SK-N-SH treated with all-trans-retinoic acid at 6 μM for 48 hours (cell line): ENCODE measurements at regions not wholly inside any gene's neighbourhood (a gene's known extent, or its start where the extent isn't known, plus 50 kb on each side); places are given as distances from the start of the nearest gene placed in this dataset.

Experiments
- ATAC-seq: fragments of 200-7000 bp; cut with Tn5 transposase; 3 replicates; pipeline ENCODE4 v1.9.1; 2020; ENCODE audit warnings: mild to moderate bottlenecking, moderate library complexity
- ARNTL ChIP-seq: fragments of 450-650 bp; formaldehyde crosslinking; IDR thresholded peaks from 2 replicates; pipeline ENCODE4 v1.5.0; 2020; ENCODE audit warnings: low read depth, mild to moderate bottlenecking, moderate library complexity, borderline replicate concordance
- BACH2 ChIP-seq: fragments of 250-450 bp; sonication (Bioruptor Pico); IDR thresholded peaks from 2 replicates; pipeline ENCODE4 v1.9.0; 2021; ENCODE audit warnings: mild to moderate bottlenecking, borderline replicate concordance
- CSDC2 ChIP-seq: fragments of 250-450 bp; sonication (Bioruptor Pico); IDR thresholded peaks from 2 replicates; pipeline ENCODE4 v1.5.0; 2020; ENCODE audit warnings: mild to moderate bottlenecking, moderate library complexity
- ESRRG ChIP-seq: fragments of 250-450 bp; sonication (Bioruptor Pico); IDR thresholded peaks from 2 replicates; pipeline ENCODE4 v1.6.1; 2021; ENCODE audit warnings: mild to moderate bottlenecking
- GLIS3 ChIP-seq: fragments of 250-450 bp; sonication (Bioruptor Pico); IDR thresholded peaks from 2 replicates; pipeline ENCODE4 v1.5.0; 2020; ENCODE audit warnings: mild to moderate bottlenecking, moderate library complexity
- ISL1 ChIP-seq: fragments of 250-450 bp; sonication (Bioruptor Pico); IDR thresholded peaks from 2 replicates; pipeline ENCODE4 v2.1.2; 2022; ENCODE audit warnings: mild to moderate bottlenecking, moderate library complexity
- OSR1 ChIP-seq: fragments of 250-450 bp; sonication (Bioruptor Pico); IDR thresholded peaks from 2 replicates; pipeline ENCODE4 v1.8.0; 2022; ENCODE audit warnings: moderate library complexity, mild to moderate bottlenecking, inconsistent platforms
- PPARA ChIP-seq: fragments of 250-450 bp; sonication (Bioruptor Pico); IDR thresholded peaks from 2 replicates; pipeline ENCODE4 v1.5.0; 2020; ENCODE audit warnings: mild to moderate bottlenecking, borderline replicate concordance
- RARB ChIP-seq: fragments of 250-450 bp; sonication (Bioruptor Pico); IDR thresholded peaks from 2 replicates; pipeline ENCODE4 v1.8.0; 2021; ENCODE audit warnings: mild to moderate bottlenecking, moderate library complexity
- SNAI2 ChIP-seq: fragments of 250-450 bp; sonication (Bioruptor Pico); IDR thresholded peaks from 2 replicates; pipeline ENCODE4 v1.5.0; 2020; ENCODE audit warnings: mild to moderate bottlenecking, moderate library complexity
- TCF4 ChIP-seq: fragments of 250-450 bp; sonication (Bioruptor Pico); IDR thresholded peaks from 2 replicates; pipeline ENCODE4 v1.8.0; 2021; ENCODE audit warnings: mild to moderate bottlenecking, moderate library complexity, borderline replicate concordance
- TOX ChIP-seq: fragments of 250-450 bp; sonication (Bioruptor Pico); IDR thresholded peaks from 2 replicates; pipeline ENCODE4 v1.8.0; 2021; ENCODE audit warnings: mild to moderate bottlenecking, moderate library complexity, borderline replicate concordance
- ZC3H10 ChIP-seq: fragments of 250-450 bp; sonication (Bioruptor Pico); IDR thresholded peaks from 2 replicates; pipeline ENCODE4 v1.5.1; 2021; ENCODE audit warnings: mild to moderate bottlenecking, moderate library complexity
- ZFP3 ChIP-seq: fragments of 250-450 bp; sonication (Bioruptor Pico); IDR thresholded peaks from 2 replicates; pipeline ENCODE4 v1.5.0; 2020; ENCODE audit warnings: mild to moderate bottlenecking, moderate library complexity
- ZFP30 ChIP-seq: fragments of 450-650 bp; formaldehyde crosslinking; IDR thresholded peaks from 2 replicates; pipeline ENCODE4 v1.5.0; 2022; ENCODE audit warnings: mild to moderate bottlenecking, moderate library complexity
- ZNF565 ChIP-seq: fragments of 450-650 bp; formaldehyde crosslinking; conservative IDR thresholded peaks from 2 replicates; pipeline ENCODE4 v1.5.0; 2020; ENCODE audit warnings: low read depth, mild to moderate bottlenecking, moderate library complexity
- ZNF70 ChIP-seq: fragments of 450-650 bp; formaldehyde crosslinking; IDR thresholded peaks from 2 replicates; pipeline ENCODE4 v1.5.0; 2020; ENCODE audit warnings: mild to moderate bottlenecking, moderate library complexity
- ZNF8 ChIP-seq: fragments of 450-650 bp; formaldehyde crosslinking; IDR thresholded peaks from 2 replicates; pipeline ENCODE4 v1.5.0; 2020; ENCODE audit warnings: mild to moderate bottlenecking, moderate library complexity
- TF ChIP-seq, protein P1 (sequence below): fragments of 250-450 bp; sonication (Bioruptor Pico); IDR thresholded peaks from 2 replicates; pipeline ENCODE4 v1.5.0; 2020; ENCODE audit warnings: mild to moderate bottlenecking, moderate library complexity
- TF ChIP-seq, protein P2 (sequence below): fragments of 250-450 bp; sonication (Bioruptor Pico); IDR thresholded peaks from 2 replicates; pipeline ENCODE4 v1.8.0; 2021; ENCODE audit warnings: low read depth, mild to moderate bottlenecking, moderate library complexity, borderline replicate concordance
- TF ChIP-seq, protein P3 (sequence below): fragments of 250-450 bp; sonication (Bioruptor Pico); IDR thresholded peaks from 2 replicates; pipeline ENCODE4 v1.8.0; 2020; ENCODE audit warnings: mild to moderate bottlenecking, moderate library complexity, borderline replicate concordance

DNA sequence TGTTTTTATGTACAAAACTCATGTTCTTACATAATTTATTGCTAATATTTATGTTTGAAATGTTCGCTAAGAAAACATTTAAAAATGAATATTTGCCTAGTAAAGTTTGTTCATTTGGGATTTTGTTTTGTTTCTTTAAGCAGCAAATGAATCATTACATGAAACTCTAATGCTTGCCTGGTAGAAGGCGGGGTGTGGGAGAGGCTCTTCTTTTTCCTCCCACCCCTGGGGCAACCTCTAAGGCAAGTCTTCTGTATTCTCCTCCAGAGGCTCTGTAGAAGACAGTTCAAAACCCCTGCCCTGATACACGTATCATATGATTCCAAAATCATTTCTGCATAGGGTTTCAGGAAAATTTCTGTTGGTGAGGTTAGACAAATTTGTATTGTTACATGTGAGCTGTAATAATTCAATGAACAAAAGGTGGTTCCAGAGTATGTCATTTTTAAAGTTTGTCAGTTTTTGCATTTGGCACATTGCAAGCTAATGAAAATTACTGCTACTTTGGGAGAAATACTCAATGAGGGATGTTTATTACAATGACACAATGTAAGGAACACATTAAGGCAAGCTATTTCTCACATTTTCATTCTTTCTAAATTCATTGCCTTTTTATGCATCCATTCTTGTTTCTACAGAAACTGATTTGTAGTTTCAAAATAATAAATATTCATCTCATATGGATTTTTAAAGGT, 302.3 kb upstream of the UBE2E3 start:
- TF ChIP-seq ZNF565 (CRISPR knock-in tag) (no peak), ISL1 (CRISPR knock-in tag) (no peak)
- TF ChIP-seq, protein P1, sequence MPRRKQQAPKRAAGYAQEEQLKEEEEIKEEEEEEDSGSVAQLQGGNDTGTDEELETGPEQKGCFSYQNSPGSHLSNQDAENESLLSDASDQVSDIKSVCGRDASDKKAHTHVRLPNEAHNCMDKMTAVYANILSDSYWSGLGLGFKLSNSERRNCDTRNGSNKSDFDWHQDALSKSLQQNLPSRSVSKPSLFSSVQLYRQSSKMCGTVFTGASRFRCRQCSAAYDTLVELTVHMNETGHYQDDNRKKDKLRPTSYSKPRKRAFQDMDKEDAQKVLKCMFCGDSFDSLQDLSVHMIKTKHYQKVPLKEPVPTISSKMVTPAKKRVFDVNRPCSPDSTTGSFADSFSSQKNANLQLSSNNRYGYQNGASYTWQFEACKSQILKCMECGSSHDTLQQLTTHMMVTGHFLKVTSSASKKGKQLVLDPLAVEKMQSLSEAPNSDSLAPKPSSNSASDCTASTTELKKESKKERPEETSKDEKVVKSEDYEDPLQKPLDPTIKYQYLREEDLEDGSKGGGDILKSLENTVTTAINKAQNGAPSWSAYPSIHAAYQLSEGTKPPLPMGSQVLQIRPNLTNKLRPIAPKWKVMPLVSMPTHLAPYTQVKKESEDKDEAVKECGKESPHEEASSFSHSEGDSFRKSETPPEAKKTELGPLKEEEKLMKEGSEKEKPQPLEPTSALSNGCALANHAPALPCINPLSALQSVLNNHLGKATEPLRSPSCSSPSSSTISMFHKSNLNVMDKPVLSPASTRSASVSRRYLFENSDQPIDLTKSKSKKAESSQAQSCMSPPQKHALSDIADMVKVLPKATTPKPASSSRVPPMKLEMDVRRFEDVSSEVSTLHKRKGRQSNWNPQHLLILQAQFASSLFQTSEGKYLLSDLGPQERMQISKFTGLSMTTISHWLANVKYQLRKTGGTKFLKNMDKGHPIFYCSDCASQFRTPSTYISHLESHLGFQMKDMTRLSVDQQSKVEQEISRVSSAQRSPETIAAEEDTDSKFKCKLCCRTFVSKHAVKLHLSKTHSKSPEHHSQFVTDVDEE (CRISPR knock-in tag): no peak
- no peak for ATAC-seq

DNA sequence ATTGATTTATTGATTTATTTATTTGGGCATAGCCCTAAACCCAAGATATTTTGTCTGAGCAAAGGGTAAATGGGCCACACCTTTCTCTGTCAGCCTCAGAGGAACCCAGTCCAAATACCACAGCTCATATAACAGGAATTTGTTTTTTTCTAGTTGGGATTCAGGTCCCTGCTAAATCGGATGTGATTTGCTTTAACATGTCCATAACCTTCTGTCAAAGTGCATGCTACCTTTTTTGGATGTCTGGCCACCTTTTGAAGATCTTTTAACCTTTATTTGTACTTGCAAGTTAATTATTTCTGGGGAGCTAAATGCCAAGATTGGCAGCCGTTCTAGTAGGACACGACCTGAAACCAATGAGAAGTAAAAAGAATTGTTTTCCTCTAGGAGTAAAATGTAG, 303.2 kb upstream of the UBE2E3 start:
- TF ChIP-seq, protein P1 (CRISPR knock-in tag): no peak
- TF ChIP-seq TOX (CRISPR knock-in tag) (no peak), SNAI2 (CRISPR knock-in tag) (no peak), RARB (CRISPR knock-in tag) (no peak), OSR1 (CRISPR knock-in tag) (no peak), ZFP30 (CRISPR knock-in tag) (no peak), TCF4 (no peak), PPARA (no peak), ARNTL (CRISPR knock-in tag) (no peak), ESRRG (no peak), BACH2 (CRISPR knock-in tag) (no peak), ISL1 (CRISPR knock-in tag) (no peak), CSDC2 (CRISPR knock-in tag) (no peak), ZNF70 (no peak), ZC3H10 (CRISPR knock-in tag) (no peak), GLIS3 (CRISPR knock-in tag) (no peak), ZNF8 (CRISPR knock-in tag) (no peak), ZNF565 (CRISPR knock-in tag) (no peak)
- TF ChIP-seq, protein P2, sequence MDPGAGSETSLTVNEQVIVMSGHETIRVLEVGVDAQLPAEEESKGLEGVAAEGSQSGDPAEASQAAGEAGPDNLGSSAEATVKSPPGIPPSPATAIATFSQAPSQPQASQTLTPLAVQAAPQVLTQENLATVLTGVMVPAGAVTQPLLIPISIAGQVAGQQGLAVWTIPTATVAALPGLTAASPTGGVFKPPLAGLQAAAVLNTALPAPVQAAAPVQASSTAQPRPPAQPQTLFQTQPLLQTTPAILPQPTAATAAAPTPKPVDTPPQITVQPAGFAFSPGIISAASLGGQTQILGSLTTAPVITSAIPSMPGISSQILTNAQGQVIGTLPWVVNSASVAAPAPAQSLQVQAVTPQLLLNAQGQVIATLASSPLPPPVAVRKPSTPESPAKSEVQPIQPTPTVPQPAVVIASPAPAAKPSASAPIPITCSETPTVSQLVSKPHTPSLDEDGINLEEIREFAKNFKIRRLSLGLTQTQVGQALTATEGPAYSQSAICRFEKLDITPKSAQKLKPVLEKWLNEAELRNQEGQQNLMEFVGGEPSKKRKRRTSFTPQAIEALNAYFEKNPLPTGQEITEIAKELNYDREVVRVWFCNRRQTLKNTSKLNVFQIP: no peak
- TF ChIP-seq, protein P3, sequence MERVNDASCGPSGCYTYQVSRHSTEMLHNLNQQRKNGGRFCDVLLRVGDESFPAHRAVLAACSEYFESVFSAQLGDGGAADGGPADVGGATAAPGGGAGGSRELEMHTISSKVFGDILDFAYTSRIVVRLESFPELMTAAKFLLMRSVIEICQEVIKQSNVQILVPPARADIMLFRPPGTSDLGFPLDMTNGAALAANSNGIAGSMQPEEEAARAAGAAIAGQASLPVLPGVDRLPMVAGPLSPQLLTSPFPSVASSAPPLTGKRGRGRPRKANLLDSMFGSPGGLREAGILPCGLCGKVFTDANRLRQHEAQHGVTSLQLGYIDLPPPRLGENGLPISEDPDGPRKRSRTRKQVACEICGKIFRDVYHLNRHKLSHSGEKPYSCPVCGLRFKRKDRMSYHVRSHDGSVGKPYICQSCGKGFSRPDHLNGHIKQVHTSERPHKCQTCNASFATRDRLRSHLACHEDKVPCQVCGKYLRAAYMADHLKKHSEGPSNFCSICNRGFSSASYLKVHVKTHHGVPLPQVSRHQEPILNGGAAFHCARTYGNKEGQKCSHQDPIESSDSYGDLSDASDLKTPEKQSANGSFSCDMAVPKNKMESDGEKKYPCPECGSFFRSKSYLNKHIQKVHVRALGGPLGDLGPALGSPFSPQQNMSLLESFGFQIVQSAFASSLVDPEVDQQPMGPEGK (CRISPR knock-in tag): no peak
- ATAC-seq: no peak

DNA sequence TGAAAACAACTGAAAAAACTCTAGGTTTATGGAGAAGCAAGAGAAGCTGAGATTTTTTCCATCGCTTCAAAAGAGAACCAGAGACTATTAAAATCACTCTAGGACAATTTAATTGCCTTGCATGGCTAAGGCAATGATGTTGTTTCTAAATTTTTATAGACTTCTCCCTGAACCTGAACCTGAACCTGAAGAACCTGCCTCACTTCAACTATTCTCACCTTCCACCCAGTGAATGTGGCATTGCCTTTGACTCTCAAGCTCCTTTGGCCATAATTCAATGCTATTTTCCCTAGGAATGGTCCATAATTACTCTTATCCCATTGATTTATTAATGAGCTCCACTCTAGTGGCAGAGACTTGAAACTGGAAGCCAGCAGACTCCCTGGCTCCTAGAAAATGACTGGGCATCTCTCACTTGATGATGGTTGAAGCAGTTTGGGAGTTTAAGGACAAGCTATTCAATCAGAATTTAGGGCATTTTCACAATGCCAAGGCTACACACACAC, 303.8 kb upstream of the UBE2E3 start:
- TF ChIP-seq ZNF8 (CRISPR knock-in tag) (no peak), ZFP3 (CRISPR knock-in tag) (no peak), ISL1 (CRISPR knock-in tag) (no peak), CSDC2 (CRISPR knock-in tag) (no peak), ARNTL (CRISPR knock-in tag) (no peak)
- ATAC-seq: no peak
